GM18907 (cell line): ENCODE measurements at regions not wholly inside any gene's neighbourhood (a gene's known extent, or its start where the extent isn't known, plus 50 kb on each side); places are given as distances from the start of the nearest gene placed in this dataset.

Experiments
- ATAC-seq: cut with Tn5 transposase; IDR thresholded peaks from one replicate; pipeline ENCODE4 v1.9.1; 2021; ENCODE audit warnings: mild to moderate bottlenecking, moderate library complexity; ENCODE audit not compliant: unreplicated experiment

DNA sequence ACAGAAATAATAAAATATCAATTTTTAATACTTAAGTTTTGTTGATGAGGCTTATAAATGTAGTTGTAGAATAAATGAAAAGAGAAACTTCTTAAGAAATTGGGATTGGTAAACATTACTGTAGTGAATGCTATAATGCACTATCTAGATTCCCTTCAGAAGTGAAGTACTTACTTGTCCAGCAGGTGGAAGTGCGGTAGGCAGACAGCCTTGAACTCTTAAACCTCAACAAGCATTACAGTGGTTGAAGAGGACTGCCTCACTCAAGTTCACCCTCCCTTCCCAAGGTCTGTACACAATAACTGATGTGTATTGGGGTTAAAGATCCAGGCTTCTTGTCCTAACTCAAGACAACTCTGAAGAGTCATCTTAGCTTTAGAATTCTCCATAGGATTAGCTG, 931.0 kb upstream of the LRRTM1 start:
- ATAC-seq, result no peak

DNA sequence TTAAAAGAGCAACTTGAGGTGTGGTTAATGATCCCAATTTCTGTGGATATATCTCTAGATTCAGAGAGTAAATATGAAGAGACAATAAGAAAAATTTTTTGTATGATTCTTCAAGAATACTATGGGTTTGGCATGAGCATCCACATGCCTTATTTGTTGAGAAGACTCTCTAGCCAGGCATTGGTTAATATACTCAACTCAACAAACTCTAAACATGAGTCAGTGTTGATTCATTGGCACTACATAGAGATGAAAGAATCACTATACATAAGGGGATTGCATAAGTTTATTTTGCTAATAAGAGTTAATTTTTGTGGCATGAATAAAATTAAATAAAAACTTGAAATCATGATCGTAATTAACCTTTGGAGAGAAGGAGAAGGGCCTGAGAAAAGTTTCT, 930.2 kb upstream of the LRRTM1 start:
- ATAC-seq, result no peak

DNA sequence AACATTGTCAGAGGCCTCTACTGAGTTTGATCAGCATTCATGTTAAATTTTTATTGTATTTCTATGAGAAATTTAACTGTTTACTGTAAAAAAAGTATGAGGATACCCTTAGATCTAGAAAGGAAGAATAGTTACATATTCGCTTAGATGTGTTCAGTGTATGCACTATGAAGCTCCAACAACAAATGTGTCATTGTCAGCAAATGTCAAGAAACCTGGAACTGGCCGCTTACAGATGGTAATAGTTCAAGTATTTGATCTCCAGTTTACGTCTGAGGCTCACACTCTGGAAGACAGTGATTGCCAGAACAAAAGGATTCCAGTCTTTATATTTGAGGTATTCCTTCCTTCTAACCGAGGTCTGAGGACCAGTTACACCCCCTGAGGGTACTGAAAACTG, 921.2 kb upstream of the LRRTM1 start:
- no peak for ATAC-seq

DNA sequence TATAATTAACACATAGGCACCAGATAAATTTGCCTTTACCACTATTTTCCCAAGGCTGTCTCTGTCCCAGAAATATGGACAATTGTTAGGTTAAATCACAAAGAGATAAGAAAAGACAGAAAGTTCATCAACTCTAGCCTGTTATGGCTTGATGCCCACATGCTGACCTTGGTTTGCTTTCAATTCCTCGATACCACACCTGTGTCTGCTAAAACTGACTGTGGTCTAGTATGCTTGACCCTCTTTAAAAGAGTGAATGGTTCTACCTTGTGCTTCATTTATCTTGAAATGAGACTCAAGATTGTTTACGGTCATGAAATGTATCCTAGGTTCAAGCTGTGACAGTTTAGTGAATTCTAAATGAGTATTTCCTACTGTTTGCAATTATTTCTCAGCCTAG, 909.0 kb upstream of the LRRTM1 start:
- no peak for ATAC-seq

DNA sequence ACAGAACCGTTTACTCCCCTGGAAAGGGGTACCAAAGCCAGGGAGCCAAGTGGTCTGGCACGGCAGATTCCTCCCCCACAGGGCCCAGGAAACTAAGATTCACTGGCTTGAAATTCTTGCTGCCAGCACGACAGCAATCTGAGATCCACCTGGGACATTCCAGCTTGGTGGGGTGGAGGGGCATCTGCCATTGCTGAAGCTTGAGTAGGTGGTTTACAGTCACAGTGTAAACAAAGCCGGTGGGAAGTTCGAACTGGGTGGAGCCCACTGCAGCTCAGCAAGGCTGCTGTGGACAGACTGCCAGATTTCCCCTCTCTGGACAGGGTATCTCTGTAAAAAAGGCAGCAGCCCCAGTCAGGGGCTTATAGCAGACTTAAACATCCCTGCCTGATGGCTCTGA, 901.7 kb upstream of the LRRTM1 start:
- no peak for ATAC-seq

DNA sequence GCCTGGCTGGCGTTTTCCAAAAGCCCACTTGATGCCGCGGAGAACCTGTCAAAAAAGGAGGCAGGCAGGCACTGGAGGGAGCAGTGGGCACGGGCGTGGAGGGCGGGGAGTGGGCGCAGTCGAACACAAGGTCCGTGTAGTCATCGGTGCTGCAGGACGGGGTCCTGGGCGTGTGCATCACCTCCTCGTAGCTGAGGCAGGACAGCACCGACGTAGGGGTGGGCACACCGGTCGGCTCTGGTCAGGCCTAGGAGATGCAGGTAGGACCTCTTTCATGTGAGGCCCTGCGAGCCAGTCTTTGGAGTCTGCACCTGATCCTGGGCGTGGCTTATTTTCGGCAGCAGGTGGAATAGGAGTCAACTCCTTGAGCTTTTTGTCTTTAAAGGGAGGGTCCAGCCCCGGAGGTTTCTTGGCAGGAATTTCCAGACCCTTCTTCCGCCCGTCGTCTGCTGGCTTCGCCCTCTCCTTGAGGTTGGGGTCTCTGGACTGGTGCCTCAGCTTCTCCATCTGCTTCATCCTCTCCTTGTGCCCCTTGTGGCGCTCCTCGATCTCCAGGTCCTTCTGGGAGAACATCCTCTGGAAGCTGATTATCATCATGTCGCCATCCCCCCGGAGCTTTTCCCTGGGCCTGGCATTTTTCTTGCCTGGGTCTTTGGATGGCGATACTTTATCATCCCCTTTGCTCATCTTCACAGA, 892.5 kb upstream of the LRRTM1 start:
- no peak for ATAC-seq

DNA sequence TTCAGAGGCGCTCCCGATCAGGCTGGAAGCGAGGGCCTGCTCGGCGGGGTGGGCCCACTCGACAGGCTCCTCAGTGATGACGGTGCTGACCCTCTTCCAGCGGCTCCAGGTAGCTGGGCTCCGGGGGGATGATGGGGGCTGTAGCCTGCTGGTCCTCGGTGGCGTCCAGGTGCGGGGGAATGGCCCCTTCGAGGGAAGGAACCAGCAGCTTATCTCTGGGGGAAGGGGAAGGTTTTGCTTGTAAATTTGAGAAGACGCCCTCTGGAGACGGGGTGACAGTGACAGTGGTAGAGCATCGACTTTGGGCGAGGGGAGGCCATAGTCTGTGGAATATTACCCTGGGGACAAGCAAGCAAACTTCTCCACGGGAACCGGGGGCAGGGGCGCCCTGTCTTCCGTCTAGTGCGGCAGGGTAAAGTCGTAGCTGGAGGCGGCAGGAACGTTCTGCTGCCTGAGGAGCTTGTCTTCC, 891.9 kb upstream of the LRRTM1 start:
- no peak for ATAC-seq

DNA sequence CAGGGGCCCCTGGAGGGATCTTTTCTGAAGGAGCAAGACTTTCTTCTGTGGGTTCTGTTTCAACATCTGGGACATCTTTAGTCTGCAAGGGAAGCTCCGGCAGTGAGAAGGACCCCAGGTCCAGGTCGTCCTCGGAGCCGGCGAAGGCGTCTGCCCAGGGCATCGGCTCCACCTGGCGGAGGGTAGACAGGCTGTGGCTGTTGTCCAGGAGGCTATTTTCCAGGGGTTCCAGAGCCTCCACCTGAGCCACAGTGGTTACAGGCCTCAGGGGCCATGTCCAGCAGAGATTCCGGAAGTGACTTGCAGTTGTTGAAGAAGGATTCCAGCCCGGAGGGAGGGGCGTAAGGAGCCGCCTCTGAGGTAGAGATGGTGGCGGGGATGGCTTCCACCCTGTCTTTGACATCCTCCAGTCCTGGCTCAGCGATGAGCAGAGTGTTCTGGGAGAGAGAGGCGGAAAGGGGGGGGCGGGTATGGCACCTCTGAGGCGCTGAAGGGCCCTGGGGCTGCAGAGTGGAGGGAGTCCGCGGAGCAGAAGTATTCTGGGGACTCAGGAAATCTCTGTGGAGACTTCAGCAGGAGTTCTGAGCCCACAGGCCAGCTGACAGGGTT, 891.3 kb upstream of the LRRTM1 start:
- no peak for ATAC-seq

DNA sequence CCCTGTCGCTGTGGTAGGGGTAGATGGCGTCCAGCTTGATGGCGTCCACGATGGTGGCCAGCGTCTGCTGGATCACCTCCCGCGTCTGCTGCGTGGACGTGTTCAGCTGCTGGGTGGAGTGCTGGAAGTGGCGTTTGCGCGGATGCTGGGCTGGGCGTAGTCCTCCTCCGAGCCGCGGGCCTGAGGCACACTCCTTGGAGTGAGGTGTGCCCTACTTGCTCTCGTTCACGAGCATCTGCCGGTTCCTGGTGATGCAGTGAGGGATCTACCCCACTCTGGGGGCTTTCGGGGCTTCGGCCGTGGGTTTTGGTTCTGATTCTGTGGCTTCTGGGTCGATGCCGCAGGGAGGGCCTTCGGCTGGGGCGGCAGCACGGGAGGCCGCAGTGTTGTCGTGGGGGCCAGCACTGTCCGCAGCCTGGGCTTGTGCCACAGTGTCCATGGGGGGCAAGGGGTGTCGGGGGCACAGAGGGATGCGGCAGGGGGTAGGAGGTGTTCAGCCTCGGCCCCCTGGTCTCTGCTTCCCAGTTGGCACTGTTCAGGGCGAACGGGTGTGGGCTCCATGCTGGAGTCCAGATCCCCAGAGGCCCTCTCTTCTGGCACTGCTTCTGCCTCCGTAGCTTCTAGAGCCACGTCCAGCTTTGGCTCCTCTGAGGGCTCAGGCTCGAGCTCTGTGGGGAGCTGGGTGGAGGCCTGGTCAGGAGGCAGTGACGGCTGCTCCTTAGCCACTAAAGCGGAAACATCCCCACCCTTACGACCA, 890.6 kb upstream of the LRRTM1 start:
- ATAC-seq, result no peak

DNA sequence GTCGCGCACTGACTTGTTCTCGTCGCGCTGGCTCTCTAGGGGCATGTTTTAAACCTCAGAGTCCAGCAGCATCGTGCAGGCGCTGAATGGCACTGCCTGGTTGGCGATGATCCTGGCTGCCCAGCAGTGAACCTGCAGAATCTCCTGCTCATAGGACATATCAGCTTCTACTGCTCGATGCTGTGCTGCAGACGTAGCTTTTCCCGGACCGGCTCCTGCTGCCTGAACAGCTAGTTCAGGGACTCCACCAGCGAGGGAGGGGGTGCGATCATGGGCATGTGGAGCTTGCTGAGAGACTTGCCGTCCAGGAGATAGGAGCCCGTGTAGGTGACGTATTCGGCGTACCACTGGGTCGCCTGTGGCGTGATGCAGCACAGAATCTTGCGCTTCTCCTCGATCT, 890.0 kb upstream of the LRRTM1 start:
- no peak for ATAC-seq

DNA sequence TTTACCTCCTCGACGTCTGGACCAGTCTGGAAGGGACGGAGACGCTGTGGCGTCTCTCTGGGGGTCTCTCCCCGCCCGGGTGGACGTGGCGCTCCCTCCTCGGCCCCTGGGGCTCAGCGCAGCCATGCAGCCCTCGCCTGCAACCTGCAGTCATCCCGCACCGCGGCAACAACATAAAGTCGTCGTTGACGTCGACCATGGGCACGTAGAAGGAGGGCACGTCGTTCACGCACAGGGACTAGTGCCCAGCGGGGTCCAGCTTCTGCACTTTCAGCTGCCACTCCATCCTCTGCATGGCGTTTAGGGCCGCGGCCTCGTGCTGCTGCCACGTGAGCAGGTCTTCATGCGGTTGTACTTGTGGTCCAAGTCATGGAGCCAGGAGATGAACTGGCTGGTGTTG, 889.6 kb upstream of the LRRTM1 start:
- no peak for ATAC-seq

DNA sequence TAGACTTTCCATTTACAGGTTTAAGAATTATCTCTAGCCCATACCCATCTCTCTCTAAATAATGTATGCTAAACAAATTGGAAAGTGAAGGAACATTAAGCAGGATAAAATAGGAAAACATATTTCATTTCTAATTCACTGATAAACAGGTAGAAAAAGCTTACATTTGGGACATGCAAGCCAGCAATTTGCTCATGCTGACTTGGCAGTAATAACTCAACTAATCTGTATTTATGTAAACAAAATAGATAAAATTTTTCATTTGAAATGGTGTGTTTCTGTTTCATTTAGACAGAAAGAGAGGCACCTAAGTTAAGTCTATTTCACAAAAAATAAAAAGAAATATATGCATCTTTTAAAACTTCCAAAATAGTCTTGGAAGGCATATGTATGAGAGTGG, 877.3 kb upstream of the LRRTM1 start:
- ATAC-seq, result no peak

DNA sequence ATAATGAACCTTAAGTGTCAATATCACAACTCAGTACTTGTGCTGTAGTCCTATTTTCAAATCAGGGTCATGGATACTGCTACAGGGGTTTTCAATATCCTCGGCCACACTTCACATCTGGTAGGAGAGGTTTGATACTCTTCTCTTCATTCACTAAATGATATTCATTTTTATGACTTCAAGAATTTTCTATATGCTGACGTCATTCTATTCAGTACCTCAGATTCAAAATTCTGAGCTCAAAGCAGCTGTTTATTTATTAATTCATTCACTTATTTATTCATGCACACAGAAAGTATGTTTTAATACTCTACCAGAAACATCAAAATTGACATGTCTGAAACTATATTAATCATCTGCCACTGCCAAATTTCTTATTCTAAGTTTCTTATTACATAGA, 866.9 kb upstream of the LRRTM1 start:
- ATAC-seq, result no peak

DNA sequence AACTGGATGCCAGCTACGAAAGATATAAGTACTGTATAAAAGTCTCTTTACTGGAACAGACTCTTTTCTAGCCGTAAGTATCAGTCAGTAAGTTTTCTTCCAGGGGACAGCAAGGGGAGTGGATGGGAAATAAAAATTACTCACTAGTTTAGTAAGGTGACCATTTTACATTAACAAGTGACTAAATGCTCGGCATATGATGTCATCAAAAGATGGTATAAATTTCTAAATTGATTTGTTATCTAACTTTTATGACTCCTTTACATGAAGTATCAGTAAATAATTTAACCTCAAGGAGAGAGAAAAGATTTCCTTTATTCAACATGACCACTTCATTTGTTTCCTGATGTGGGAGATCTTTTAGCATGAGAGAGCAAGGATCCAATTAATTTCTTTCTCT, 859.0 kb upstream of the LRRTM1 start:
- no peak for ATAC-seq

DNA sequence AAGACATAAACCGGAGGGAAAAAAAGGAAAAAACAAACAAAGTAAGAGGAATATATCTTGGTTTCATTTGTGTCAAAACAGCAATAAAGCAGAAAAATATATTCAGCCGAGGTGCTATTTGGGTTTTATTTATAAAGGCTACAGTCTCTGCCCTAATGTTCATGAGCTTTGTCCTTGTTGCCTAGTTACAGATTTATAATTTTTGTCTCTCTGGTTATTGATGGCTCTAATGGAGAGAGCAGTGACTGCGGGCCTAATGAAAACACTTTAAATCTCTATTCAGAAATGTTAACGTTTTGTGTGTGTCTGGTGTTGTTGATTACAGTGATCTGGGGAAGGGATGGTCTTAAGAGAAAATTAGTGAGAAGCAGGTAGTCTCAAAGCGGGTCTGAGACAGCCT, 854.0 kb upstream of the LRRTM1 start:
- ATAC-seq, result no peak

DNA sequence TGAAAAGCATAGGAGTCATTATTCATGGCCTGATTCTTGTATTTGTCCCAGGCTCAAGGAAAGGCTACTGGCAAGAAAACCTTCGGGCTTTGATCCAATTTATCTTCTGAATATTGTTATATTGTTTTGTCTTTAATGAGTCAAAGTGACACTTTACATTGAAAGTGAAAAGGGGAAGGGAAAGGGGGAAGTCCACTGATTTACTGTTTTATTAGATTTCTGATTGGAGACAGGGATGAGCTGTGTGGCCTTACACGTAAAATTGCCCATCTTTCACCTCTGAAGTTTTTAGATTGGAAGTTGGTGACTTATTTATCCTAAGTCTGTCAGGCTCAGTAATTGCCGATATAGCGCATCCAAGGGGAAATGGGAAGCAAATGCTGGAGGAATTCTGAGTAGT, 843.8 kb upstream of the LRRTM1 start:
- ATAC-seq, result no peak

DNA sequence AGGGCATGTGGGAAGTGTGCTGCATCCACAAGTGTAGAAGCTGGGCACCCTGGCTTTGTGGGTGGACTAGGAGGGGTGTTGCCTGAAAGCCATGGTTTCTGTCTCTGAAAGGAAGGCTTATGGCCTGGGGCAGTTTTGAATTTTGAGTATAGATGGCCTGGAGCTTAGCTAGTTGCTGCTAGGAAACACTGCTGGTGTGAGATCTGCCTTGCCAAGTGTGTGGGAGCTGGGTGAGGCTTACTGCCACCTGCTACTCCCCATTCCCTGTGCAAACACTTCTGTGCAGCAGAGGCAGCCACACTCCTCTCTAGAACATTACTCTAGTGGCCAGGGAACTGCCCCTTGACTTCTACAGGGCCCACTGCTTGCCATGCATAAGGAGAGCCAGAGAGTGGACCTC, 831.7 kb upstream of the LRRTM1 start:
- no peak for ATAC-seq

DNA sequence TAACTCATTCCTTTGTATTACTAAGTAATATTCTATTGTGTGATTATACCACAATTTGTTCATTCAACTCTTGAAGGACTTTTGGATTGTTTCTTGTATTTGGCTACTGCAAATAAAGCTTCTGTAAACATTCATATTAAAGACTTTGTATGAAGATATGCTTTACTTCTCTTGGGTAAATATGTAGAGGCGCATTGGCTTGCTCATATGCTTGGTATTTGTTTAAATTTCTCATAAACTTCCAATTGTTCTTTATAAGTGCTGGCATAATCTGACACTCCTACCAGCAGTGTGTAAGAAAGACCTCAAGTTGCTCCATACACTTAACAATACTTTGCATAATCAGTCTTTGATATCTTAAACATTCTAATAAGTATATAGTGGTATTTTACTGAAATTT, 792.8 kb upstream of the LRRTM1 start:
- no peak for ATAC-seq

DNA sequence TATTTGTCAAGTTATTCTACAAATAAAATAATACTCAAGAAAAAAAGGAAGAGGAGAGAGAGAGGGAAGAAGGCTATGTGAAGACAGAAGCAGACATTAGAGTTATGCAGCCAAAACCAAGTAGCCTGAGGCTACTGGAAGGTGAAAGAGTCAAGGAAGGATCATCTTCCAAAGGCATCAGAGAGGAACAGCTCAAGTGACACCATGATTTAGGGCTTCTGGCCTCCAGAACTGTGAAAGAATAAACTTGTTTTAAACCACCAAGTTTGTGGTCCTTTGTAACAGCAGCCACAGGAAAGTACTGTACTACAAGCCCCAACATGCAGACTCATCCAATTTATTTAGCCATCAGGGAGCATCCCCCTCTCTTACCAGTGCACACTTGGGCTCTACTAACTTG, 788.5 kb upstream of the LRRTM1 start:
- ATAC-seq, result no peak

DNA sequence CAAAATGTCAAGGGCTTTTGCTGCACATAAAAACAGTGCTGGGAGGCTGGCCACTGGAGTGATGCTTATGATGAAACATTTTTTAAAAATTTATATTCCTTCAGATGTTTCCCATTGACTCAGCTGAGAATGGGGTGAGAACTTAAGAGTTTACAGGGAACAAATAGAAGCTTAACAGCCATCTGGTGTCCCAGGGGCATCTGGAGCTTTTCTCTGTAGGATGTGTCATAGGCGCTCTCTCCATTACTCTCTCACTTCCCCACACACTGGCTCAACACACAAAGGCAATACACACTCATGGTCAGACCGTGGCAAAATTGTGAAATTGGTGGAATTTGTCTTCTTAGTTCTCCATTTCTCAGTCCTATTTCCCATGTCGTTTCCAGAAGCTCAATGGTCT, 783.1 kb upstream of the LRRTM1 start:
- ATAC-seq, result no peak

DNA sequence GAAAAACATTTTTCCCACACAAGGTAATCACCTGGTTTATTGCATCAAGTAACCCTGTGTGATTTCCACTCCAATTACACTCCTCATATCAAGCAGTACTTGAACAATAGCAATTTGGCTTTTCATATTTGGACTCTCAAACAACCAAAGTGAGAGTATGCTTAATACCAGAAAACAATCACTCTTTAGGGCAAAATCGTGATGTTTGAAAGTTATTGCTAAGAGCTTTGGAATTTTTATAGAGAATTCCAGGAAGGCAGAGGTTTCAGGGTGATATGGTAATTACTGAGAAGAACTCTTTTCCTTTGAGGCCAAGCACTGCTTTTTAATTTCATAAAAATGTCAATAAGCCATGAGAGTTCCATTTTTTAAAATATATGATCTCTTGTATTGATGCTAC, 779.5 kb upstream of the LRRTM1 start:
- no peak for ATAC-seq

DNA sequence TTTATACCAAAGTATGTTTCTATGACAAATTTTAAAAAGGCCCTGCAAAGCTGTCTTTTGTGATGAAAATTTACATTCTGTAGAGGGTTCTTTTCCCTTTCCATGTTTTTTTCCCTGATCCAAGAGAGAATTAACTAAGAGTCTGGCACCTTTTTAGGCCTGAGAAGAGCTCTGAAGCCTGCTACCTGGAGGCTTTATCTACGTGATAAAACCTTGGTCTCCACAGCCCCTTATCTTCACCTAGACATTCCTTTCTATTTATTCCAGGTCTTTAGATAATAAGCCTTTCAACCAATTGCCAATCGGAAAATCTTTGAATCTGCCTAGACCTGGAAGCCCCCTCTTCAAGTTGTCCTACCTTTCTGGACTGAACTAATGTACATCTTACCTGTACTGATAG, 774.1 kb upstream of the LRRTM1 start:
- no peak for ATAC-seq
